NCI-H1436 treated with DMSO at 0.1 percent for 48 hours (cell line): ENCODE measurements at regions not wholly inside any gene's neighbourhood (a gene's known extent, or its start where the extent isn't known, plus 50 kb on each side); places are given as distances from the start of the nearest gene placed in this dataset.

Experiments used
- DNase-seq: peaks from one replicate; lab custom pipeline; 2025; lab: John Stamatoyannopoulos, UW

DNA sequence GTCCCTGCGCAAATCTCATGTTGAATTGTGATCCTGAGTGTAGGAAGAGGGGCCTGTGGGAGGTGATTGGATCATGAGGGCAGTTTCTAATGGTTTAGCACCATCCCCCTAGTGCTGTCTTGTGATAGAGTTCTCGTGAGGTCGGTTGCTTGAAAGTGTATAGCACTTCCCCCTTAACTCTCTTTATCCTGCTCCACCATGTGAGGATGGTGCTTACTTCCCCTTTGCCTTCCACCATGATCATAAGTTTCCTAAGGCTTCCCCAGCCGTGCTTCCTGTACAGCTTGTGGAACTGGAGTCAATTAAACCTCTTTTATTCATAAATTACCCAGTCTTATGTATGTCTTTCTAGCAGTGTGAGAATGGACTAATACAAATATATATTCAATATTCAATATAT lies 303.7 kb upstream of the SEL1L start:
- DNase-seq = no peak

DNA sequence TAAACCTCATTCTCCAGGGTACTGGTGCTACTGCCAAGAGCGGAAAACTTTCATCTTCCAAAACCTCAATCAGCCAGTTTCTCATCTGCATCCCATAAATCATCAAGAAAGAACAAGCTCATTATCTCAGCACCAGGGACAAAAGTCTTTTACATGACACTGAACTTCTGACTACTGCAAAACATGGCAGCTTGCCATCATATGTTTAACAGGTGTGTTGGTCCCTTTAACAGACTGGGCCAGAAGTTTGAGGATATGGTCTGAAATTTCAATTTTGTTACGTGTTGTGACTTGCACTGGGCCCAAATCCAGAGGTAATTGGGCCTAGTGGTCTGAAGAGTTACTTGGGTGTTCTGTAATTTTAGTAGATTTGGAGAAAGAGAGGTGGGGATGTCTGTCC lies 305.4 kb upstream of the SEL1L start:
- DNase-seq = no peak

DNA sequence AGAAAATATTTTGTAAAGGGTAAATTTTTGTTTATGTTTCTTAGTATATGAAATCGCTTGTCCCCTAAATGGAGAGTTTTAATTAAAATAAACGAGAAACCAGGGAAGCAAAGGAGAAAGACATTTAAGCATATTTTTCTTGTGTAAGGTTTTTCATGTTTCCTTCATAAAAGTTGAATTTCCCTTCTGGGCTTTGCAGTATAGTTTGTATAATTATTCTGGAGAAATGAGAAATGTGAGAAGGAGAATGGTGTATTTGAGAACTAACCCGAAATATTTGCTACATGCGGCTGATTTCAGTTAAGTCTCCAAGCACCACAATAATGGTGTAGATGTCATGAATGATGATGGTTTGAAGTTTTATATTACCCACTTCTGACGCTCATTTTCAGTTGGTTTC lies 307.7 kb upstream of the SEL1L start:
- no peak for DNase-seq

DNA sequence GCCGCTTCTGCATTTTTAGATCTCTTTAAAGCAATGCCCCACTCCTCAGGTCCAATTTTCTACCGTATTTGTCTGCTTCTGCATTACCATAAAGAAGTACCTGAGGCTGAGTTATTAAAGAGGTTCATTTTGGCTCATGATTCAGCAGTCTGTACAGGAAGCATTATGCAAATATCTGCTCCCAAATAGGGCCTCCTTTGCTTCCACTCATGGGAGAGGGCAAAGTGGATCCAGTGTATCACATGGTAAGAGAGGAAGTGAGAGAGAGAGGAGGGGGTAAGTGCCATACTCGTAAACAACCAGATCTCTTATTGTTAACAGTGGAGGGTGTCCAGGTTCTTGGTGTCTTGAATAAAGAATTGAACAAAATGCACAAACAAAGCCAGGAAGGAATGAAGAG lies 316.1 kb upstream of the SEL1L start:
- DNase-seq = no peak

DNA sequence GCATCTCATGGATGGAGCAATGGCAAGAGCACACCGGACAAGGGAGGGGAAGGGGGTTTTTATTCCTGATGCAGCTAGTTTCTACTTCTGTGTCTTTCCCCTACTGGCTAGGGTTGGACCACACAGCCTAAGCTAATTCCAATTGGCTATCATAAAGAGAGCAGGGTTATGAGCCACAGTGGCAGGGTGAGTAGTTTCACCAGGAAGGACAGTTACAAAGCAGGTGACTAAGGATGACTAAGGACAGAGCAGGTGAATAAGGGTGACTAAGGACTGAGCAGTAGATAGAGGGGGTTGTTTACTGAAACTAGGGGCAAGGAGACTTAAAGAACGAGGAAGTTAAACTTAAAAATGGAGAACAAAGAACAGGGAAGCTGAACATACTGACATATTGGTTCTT lies 321.4 kb upstream of the SEL1L start:
- DNase-seq = no peak

DNA sequence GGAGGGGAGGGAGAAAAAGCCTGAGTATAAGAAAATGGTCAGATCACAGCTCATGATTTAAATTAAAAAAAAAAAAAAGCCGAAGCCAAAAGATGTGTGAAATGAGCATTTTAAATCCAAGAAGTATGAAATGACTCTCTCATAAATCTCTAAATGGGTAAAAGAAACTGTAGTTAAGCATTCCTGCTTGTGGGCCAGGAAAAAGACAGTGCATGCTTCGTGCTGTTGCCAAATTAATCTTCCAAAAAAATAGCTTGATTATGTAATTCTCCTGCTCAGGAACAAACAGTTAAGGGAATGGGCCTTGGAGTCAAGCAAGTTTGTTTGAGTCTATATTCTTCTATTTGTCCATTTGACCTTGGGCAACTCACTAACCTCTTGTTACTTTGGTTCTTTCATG lies 325.4 kb upstream of the SEL1L start:
- no peak for DNase-seq

DNA sequence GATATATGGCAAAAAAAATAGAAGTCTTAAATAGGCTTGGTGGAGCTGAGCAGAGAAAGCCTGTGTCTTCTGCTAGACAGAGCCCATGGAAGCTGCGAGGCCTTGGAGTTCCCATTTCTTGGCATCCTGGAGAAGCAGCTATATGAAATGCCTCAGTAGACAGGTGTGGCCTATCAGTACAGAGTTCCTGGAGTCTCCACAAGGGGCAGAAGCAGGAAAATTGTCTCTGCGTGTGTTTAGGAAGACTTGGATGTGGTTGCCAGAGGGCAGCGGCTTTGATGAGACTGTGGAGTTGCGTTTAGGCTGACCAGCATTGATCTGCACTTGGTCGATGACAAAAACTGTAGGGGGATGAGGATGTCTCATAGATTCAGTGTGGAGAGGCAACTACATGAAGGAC lies 334.5 kb upstream of the SEL1L start:
- DNase-seq = no peak

DNA sequence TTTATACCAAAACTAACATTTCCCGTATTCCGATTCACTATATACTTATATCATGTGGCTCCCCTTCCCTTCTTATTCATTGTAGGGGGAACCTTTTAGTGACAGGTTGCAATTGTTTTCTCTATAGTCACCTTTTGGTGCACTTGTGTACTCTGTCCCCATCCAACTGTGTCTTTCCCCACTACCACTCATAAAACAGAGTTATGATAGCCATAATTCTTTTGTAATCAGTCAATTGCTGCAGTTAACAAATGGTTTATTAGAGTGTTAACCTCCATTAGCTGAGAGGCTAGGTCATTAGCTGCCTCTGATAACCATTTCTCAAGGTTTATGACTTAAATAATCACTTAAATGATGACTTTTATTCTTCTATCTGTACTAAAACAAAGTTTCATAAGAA lies 338.1 kb upstream of the SEL1L start:
- no peak for DNase-seq

DNA sequence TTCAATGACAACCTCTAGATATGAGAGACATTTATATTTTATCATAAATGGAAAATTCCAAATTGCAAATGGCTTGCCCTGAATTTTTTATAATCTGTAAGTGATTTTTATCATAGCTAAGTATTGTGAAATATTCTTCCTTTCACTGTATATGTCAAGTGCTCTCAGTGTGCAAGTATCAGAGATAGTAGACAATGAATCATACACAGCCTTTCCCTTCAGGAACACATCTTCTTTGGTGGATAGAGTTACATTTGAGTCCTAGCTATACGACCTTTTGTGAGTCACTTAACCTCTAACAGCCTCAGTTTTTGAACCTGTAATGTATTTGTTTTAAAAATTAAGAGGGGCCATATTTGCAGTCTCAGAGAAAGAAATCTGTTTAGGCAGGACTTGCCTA lies 350.7 kb upstream of the SEL1L start:
- DNase-seq = no peak

DNA sequence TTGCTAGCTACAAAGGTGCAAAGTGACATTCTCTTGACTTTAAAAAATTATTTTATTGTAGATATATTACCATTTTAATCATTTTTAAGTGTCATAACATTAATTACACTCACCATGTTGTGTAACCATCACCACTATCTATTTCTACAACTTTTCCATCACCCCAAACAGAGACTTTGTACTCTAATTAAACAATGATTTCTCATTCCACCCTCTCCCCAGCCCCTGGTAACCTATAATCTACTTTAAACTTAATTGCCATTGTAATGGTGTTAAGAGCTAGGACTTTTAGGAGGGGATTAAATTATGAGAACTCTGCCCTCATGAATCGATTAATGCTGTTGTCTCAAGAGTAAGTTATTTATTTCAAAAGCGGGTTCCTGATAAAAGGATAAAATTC lies 352.9 kb upstream of the SEL1L start:
- no peak for DNase-seq

DNA sequence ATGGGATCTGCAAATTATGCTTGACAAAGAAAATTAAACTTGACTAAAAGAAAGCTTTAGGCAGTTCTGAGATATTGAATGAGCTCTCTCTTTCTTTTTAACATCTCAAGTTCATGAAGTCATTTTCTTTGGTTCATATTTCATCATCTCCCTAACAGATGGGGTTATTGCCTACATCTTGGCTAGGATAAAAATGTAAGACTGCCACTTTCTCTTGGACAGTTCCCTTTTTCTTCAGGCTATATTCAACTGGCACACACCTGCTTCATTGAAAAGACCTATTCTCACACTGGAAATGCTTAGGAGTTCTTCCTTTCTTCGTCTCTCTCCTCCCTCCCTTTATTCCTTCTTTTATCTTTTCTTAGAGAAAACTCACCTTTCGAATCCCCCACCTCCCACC lies 355.9 kb upstream of the SEL1L start:
- DNase-seq = no peak

DNA sequence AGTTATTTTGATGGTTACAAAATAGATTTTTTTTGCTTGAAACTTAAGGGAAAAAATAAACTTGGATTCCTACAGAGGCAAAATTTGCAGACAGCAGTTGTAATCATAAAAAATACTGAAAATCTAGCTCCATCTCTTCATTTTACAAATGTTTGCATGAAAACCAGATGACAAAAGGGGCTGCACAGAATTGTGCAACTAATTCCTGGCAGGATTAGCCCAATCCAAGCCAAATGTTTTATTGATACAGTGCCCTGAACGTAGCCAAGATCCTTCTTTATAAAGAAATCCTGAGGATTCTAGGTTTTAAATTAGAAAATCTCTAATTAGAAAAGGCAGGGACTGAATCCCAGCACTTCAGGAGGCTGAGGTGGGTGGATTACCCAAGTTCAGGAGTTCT lies 356.4 kb upstream of the SEL1L start:
- no peak for DNase-seq

DNA sequence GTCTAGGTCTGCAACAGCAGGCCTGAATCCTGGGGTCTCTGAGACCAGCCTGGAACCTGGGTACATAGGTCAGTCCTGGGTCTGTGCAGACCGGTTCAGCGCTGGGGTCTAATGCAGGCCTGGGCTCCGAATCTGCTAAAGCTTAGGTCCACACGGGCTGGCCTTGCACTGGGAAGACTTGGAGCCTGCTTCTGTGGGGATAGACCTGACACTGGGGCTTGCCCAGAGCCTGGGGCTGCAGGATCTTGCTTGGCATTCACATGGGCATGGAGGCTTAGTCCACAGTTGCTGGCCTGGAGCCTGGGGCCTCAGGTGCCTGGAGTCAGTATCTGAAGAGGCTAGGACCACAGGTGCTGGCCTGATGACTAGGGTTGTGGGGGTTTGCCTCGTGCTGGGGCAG lies 369.8 kb upstream of the SEL1L start:
- DNase-seq = no peak

DNA sequence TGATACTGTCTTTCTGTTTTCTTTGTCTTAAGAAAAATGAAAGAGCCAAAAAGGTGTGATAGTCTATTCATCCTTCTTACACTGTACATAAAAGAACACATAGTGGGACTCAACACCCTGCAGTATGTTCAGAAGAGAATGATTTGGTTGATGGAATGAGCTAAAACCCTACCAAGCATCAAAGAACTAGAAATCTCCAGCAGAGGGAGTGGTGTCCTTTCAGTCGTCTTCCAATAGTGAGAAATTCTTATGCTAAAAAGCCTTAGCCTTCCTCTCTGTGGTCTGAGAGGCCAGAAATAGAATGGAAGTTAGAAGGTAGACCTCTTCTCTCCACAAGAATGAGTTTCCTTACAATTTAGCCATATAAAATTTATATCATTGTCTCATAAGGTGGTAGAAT lies 393.4 kb upstream of the SEL1L start:
- no peak for DNase-seq

DNA sequence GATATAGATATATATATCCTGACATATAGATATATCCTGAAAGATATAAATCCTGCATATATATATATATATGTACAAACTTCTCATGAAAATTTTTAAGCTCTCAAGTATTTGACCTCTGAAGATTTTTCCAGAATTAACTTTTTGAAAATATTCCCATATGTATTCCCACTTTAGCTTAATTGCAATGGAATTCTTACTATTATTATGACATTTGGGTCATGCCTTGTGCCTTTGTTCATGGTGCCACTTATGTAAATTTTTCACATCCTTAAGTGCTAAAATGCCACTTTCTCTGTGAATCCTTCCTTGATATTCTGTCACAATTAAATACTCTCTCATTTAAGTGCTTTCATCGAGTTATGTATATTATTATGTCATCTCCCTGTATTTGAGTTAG lies 398.2 kb upstream of the SEL1L start:
- DNase-seq = no peak

DNA sequence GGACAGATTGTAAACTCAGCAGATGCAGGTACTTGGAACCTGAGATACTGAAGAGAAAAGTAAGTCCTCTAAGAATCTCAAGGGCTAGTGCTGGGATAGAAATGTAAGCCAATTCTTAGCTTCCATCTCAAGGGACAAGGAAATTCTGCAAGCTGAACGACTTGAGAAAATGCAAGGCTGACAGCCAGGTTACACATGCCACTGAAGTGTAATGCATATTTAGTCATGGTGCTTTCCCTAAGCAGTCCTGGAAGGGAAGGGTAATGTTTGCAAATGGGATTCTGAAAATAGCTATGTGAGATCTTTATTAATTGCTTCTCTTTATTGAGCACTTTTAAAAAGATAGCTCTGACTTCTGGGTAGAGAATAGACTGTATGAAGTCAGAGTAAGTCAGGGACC lies 402.7 kb upstream of the SEL1L start:
- DNase-seq = no peak

DNA sequence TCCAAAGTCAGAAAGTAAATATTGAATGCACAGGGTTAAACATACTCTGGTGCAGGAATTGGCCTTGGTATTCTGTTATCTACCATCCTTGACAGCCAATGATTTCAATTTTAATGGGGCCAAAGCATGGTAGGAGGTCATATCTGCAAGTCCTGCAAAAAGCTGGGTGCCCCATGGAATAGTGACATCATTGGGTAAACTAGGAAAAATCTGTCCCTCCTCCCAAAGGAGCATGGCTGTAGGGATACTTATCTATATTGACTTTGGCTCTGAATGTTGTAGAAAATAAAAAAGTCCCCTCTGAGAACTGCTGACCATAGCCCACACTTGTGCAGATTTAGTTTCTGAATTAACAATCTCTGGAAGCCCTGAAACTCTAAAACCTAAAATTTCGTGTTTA lies 403.2 kb upstream of the SEL1L start:
- no peak for DNase-seq

DNA sequence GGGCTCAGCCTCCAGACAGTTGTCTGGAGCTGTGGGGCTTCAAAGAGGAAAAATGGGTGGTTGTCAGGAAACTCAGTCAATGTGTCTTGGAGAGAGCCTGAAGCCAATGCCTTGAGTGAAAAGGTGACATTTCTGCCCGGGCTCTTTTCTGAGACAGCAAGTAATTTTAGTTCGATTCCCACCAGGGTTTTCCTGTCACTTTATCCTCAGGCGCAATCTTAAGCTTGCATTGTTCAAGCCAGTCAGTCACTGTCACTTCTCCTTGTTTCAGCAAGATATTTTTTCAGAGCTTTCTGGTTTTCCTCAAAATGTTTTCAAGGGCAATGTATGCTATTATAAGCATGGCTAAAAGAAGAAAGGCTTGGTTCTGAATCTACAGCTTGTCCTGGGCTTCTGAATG lies 404.7 kb upstream of the SEL1L start:
- DNase-seq = no peak

DNA sequence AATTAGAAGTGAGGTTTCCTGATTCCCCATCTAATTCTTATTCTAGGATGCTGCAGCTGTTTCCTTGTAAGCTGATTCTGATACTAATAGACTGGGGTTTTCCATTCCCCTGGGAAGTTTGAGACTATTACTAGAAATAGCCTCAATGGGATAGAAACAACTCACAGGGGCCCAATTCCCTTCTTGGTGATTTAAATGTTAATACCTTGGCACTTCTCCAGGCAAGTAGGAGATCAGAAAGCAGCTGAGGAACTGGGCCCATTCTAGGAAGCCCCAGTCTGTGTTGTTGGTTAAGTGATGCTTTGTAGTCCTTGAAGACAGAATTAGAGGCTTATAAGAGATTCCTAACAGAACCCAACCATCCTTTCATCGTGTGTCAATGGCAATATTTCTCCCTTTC lies 407.0 kb upstream of the SEL1L start:
- DNase-seq = no peak

DNA sequence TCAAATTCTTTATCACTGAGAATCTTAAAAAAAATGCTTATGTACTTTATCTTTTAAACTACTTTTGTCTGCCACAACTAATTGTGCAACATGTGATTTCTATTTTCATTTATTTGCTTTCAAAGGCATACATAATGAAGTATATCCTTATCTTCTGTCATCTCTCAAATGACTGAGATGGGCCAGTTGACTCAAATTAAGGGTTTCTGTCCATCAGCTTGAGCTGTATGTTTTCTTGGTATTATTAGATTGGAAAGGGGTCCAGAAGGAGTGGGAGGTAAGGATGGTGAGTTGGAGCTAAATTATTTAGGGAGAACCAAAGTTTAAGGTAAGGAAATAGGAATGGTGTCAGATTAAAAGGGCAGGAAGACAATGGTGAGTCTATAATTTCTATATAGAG lies 408.4 kb upstream of the SEL1L start:
- DNase-seq = no peak

DNA sequence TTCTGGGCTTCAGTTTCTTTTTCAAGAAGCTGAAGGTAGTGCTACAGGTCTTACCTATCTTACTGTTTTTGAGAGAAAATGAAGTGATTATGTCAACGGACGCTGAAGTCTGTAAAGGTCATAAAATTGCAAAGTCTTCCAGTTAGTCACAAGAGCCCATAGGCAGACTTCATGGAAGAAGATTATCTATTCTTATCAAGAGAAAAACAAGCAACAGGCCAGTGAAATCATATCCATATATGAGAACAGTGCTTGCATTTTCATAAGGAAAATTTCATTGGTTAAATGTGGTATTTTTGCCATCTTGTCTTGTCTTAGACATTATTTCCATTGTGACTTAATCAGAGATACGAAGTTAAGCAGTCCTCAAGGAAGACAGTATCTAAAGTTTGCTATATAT lies 412.7 kb upstream of the SEL1L start:
- no peak for DNase-seq

DNA sequence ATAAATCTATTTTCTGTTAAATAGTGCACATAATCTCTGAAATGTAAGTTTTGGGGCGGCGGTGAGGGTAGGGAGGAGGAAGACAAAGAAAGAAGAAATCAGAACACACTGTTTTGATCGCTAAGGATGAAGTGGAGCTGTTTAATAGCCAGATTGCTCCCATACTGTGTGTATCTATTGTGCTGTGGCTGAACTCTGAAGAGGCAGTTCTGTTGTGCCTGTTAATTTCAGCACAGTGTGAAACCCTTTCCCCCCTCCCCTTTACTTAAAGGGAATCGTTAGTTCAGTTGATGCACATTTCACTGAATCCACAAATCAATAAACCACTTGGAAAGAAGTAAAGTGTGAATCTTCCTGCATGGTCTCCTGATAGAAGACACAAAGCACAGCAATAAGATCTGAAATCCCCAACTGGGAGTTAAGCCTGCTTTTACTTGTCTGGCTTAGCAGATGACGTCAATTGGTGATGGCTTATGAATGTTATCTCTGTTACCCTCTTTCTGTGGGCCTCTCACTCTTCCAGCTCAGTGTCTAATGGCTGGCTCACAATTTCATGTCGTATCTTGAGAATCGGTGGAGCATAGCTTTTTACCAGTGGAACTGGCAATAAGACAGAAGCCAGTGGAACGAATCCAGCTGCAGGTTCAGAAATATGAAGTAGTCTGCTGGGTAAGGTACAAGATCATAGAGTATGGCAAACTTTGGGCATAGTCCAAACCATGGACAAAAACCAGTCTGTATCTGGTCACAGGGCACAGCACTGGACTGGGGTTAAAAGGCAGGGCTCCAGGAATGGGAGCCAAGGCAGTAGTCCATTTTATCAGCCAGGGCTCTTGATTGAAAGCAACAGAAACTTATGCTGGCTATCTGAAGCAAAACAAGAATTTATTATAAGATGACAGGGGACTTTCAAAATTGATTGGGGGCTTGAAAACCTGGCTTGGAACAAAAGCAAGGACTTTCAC lies 413.5 kb upstream of the SEL1L start:
- DNase-seq = no peak

DNA sequence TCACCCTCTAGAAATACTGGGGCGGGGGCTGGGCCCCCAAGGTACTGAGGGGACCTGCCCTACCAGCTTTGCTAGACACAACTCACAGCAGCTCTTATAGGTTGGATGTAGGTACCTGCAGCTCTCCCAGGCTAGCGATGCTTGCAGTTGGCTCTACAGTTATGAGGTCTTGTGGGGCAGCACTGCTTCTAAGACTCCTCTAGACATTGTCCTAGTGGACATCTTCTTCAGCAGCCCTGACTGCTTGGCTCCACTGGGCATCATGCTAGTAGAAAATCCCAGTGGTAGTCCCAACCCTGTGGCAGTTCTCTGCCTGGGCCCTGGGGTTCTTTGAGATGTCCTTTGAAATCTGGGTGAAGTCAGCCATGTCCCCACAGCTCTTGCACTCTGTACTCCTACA lies 419.3 kb upstream of the SEL1L start:
- DNase-seq = no peak

DNA sequence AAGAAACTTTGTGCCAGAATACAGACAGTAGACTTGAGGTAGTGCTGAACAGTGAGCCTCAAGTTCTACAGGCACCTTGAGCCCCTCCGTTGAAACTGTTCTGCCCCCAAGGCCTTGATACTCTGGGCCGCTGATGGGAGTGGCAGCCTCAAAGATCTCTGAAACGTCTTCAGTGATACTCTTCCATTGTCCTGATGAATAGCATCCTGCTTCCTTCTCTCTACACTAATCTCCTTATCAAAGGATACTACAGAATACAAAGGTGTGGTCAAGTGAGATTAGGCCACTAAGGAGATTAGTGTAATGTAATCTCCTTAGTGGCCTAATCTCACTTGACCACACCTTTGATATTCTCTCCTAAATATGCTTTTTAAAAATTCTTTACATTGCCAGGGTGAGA lies 419.8 kb upstream of the SEL1L start:
- DNase-seq = no peak
